Astrocyte of the hippocampus (primary cell): ENCODE measurements at regions not wholly inside any gene's neighbourhood (a gene's known extent, or its start where the extent isn't known, plus 50 kb on each side); places are given as distances from the start of the nearest gene placed in this dataset.

Experiments
- DNase-seq: peaks from one replicate; pipeline ENCODE4 v3.0.0; 2011; ENCODE audit warnings: low read depth, low spot score

DNA sequence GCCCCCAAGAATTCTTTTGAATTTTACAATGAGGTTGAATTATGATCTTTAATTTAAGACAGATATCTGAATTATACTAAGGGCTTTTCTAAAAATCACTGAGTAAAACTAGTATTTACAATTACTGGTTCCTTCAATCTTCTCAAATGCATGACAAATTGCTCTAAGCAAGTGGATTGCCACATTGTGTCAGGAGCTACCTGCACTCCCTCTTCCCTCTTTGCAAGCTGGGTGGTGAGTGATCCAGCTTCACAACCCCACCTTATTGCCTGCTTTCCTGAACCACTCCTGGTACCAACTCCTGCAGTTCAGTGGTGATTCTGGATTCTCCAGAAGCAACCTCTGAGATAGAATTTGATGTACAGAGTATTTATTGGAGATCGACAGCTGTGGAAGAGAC lies 49.9 kb upstream of the SERP2 start:
- DNase-seq = no peak
